ENCODE measurements at regions not wholly inside any gene's neighbourhood (a gene's known extent, or its start where the extent isn't known, plus 50 kb on each side); places are given as distances from the start of the nearest gene placed in this dataset.
"Not testable (repeated sequence)": the region's sequence is repeated elsewhere in the genome, so short reads cannot be mapped to it uniquely, and the experiment has no call there.

GRCh38 chr12:108442067-108442466 lies 73.0 kb upstream of the FICD start:
- TF ChIP-seq JUND (IDR thresholded peaks at IDR 0.05; ENCODE audit: low read depth), result no peak
- no peak for DNase-seq (ENCODE audit: low read depth in 1 of 2, low spot score in 1 of 2)
- in situ Hi-C loops (cut with HindIII; ENCODE audit: low pct_unique_long_range_greater_than_20kb, low sequenced_read_pairs), result no loop called here

GRCh38 chr12:108441549-108441948 lies 73.5 kb upstream of the FICD start:
- in situ Hi-C loops (cut with HindIII; ENCODE audit: low pct_unique_long_range_greater_than_20kb, low sequenced_read_pairs), result no loop called here
- no peak for DNase-seq (ENCODE audit: low read depth in 1 of 2, low spot score in 1 of 2)
- no peak for TF ChIP-seq JUND (IDR thresholded peaks at IDR 0.05; ENCODE audit: low read depth)

- no peak for TF ChIP-seq JUND (IDR thresholded peaks at IDR 0.05; ENCODE audit: low read depth)
- in situ Hi-C loops (cut with HindIII; ENCODE audit: low pct_unique_long_range_greater_than_20kb, low sequenced_read_pairs), result no loop called here
- no peak for DNase-seq (ENCODE audit: low read depth in 1 of 2, low spot score in 1 of 2)
These were observed 74.3 kb upstream of the FICD start for GRCh38 chr12:108440736-108441135.

GRCh38 chr12:108438667-108439066 lies 76.4 kb upstream of the FICD start:
- TF ChIP-seq JUND (IDR thresholded peaks at IDR 0.05; ENCODE audit: low read depth), result no peak
- in situ Hi-C loops (cut with HindIII; ENCODE audit: low pct_unique_long_range_greater_than_20kb, low sequenced_read_pairs), result no loop called here
- DNase-seq (ENCODE audit: low read depth in 1 of 2, low spot score in 1 of 2), result no peak

- in situ Hi-C loops (cut with HindIII; ENCODE audit: low pct_unique_long_range_greater_than_20kb, low sequenced_read_pairs), result no loop called here
- no peak for TF ChIP-seq JUND (IDR thresholded peaks at IDR 0.05; ENCODE audit: low read depth)
- DNase-seq (ENCODE audit: low read depth in 1 of 2, low spot score in 1 of 2), result no peak
These were observed 82.5 kb upstream of the FICD start for GRCh38 chr12:108432423-108433121.

GRCh38 chr12:108430926-108431325 lies 84.2 kb upstream of the FICD start:
- no peak for TF ChIP-seq JUND (IDR thresholded peaks at IDR 0.05; ENCODE audit: low read depth)
- in situ Hi-C loops (cut with HindIII; ENCODE audit: low pct_unique_long_range_greater_than_20kb, low sequenced_read_pairs), result no loop called here
- DNase-seq (ENCODE audit: low read depth in 1 of 2, low spot score in 1 of 2), result no peak

GRCh38 chr12:108430245-108430644 lies 84.8 kb upstream of the FICD start:
- TF ChIP-seq JUND (IDR thresholded peaks at IDR 0.05; ENCODE audit: low read depth), result no peak
- no peak for DNase-seq (ENCODE audit: low read depth in 1 of 2, low spot score in 1 of 2)
- in situ Hi-C loops (cut with HindIII; ENCODE audit: low pct_unique_long_range_greater_than_20kb, low sequenced_read_pairs), result no loop called here

GRCh38 chr12:108425238-108425795 lies 86.2 kb upstream of the CMKLR1 start:
- DNase-seq (ENCODE audit: low read depth in 1 of 2, low spot score in 1 of 2), result no peak
- in situ Hi-C loops (cut with HindIII; ENCODE audit: low pct_unique_long_range_greater_than_20kb, low sequenced_read_pairs), result no loop called here
- TF ChIP-seq JUND (IDR thresholded peaks at IDR 0.05; ENCODE audit: low read depth), result no peak

GRCh38 chr12:108424816-108425215 lies 85.7 kb upstream of the CMKLR1 start:
- in situ Hi-C loops (cut with HindIII; ENCODE audit: low pct_unique_long_range_greater_than_20kb, low sequenced_read_pairs), result no loop called here
- TF ChIP-seq JUND (IDR thresholded peaks at IDR 0.05; ENCODE audit: low read depth), result no peak
- DNase-seq (ENCODE audit: low read depth in 1 of 2, low spot score in 1 of 2), result no peak

GRCh38 chr12:108424026-108424425 lies 84.9 kb upstream of the CMKLR1 start:
- no peak for DNase-seq (ENCODE audit: low read depth in 1 of 2, low spot score in 1 of 2)
- in situ Hi-C loops (cut with HindIII; ENCODE audit: low pct_unique_long_range_greater_than_20kb, low sequenced_read_pairs), result no loop called here
- TF ChIP-seq JUND (IDR thresholded peaks at IDR 0.05; ENCODE audit: low read depth), result no peak

- TF ChIP-seq JUND (IDR thresholded peaks at IDR 0.05; ENCODE audit: low read depth), result no peak
- in situ Hi-C loops (cut with HindIII; ENCODE audit: low pct_unique_long_range_greater_than_20kb, low sequenced_read_pairs), result no loop called here
- DNase-seq (ENCODE audit: low read depth in 1 of 2, low spot score in 1 of 2), result no peak
These were observed 84.4 kb upstream of the CMKLR1 start for GRCh38 chr12:108423486-108423885.

GRCh38 chr12:108421082-108421481 lies 82.0 kb upstream of the CMKLR1 start:
- in situ Hi-C loops (cut with HindIII; ENCODE audit: low pct_unique_long_range_greater_than_20kb, low sequenced_read_pairs); DNase-seq (ENCODE audit: low read depth in 1 of 2, low spot score in 1 of 2): not testable (repeated sequence)

GRCh38 chr12:108420421-108420820 lies 81.3 kb upstream of the CMKLR1 start:
- in situ Hi-C loops (cut with HindIII; ENCODE audit: low pct_unique_long_range_greater_than_20kb, low sequenced_read_pairs); DNase-seq (ENCODE audit: low read depth in 1 of 2, low spot score in 1 of 2): not testable (repeated sequence)

GRCh38 chr12:108419949-108420348 lies 80.8 kb upstream of the CMKLR1 start:
- TF ChIP-seq JUND (IDR thresholded peaks at IDR 0.05; ENCODE audit: low read depth), result no peak
- in situ Hi-C loops (cut with HindIII; ENCODE audit: low pct_unique_long_range_greater_than_20kb, low sequenced_read_pairs), result no loop called here
- DNase-seq (ENCODE audit: low read depth in 1 of 2, low spot score in 1 of 2), result no peak
